HepG2 (cell line): ENCODE measurements at regions not wholly inside any gene's neighbourhood (a gene's known extent, or its start where the extent isn't known, plus 50 kb on each side); places are given as distances from the start of the nearest gene placed in this dataset.

ENCODE experiments used
- ARNT ChIP-seq: fragments of 450-650 bp; IDR thresholded peaks from 2 replicates; pipeline ENCODE4 v1.6.1; 2017
- ATF7 ChIP-seq, 2 experiments: fragments of 450-650 bp in 1 of 2; sonication (generic) in 1 of 2; formaldehyde crosslinking in 1 of 2; IDR thresholded peaks; 2 replicates each; pipeline versions ENCODE4 v1.4.0 to v1.6.1; 2016 to 2020; ENCODE audit warnings: antibody characterized with exemption in 1 of 2, mild to moderate bottlenecking in 1 of 2, missing genetic modification reagents in 1 of 2
- BHLHE40 ChIP-seq: IDR thresholded peaks from 2 replicates; pipeline ENCODE4 v1.6.1; 2011; ENCODE audit warnings: low read length, improper control_type of control experiment
- JUN ChIP-seq: sonication (generic); formaldehyde crosslinking; IDR thresholded peaks from 2 replicates; pipeline ENCODE4 v1.4.0; 2020; ENCODE audit warnings: mild to moderate bottlenecking, missing genetic modification reagents
- MYC ChIP-seq: sonication (generic); formaldehyde crosslinking; IDR thresholded peaks from 2 replicates; pipeline ENCODE4 v1.9.0; 2021; ENCODE audit warnings: missing genetic modification reagents, borderline replicate concordance
- NR2C2 ChIP-seq: sonication (generic); formaldehyde crosslinking; IDR thresholded peaks from 2 replicates; pipeline ENCODE4 v1.4.0; 2020; ENCODE audit warnings: missing genetic modification reagents, mild to moderate bottlenecking, moderate library complexity, borderline replicate concordance
- NR2F6 ChIP-seq, 2 experiments: IDR thresholded peaks; 2 replicates each; pipeline ENCODE4 v1.6.1; 2016; ENCODE audit warnings: antibody characterized with exemption in 1 of 2, mild to moderate bottlenecking in 1 of 2
- POLR2AphosphoS5 ChIP-seq: IDR thresholded peaks from 2 replicates; pipeline ENCODE4 v1.6.1; 2012; ENCODE audit warnings: low read depth, low read length
- SALL2 ChIP-seq: sonication (generic); formaldehyde crosslinking; IDR thresholded peaks from 2 replicates; pipeline ENCODE4 v1.8.1; 2023; ENCODE audit warnings: mild to moderate bottlenecking, missing genetic modification reagents, inconsistent platforms
- TOE1 ChIP-seq: sonication (generic); formaldehyde crosslinking; IDR thresholded peaks from 2 replicates; pipeline ENCODE4 v1.4.0; 2020; ENCODE audit warnings: mild to moderate bottlenecking, missing genetic modification reagents
- ZBTB7B ChIP-seq: sonication (generic); formaldehyde crosslinking; IDR thresholded peaks from 2 replicates; pipeline ENCODE4 v1.4.0; 2020; ENCODE audit warnings: missing genetic modification reagents
- TF ChIP-seq, protein P1 (sequence below): sonication (generic); formaldehyde crosslinking; IDR thresholded peaks from 2 replicates; pipeline ENCODE4 v1.4.0; 2020; ENCODE audit warnings: mild to moderate bottlenecking, missing genetic modification reagents
- TF ChIP-seq, protein P2 (sequence below): sonication (generic); formaldehyde crosslinking; IDR thresholded peaks from 2 replicates; pipeline ENCODE4 v1.4.0; 2020; ENCODE audit warnings: missing genetic modification reagents, mild to moderate bottlenecking, borderline replicate concordance
- TF ChIP-seq, protein P3 (sequence below): sonication (generic); formaldehyde crosslinking; IDR thresholded peaks from 2 replicates; pipeline ENCODE4 v1.5.0; 2020; ENCODE audit warnings: mild to moderate bottlenecking, missing genetic modification reagents, moderate library complexity

DNA sequence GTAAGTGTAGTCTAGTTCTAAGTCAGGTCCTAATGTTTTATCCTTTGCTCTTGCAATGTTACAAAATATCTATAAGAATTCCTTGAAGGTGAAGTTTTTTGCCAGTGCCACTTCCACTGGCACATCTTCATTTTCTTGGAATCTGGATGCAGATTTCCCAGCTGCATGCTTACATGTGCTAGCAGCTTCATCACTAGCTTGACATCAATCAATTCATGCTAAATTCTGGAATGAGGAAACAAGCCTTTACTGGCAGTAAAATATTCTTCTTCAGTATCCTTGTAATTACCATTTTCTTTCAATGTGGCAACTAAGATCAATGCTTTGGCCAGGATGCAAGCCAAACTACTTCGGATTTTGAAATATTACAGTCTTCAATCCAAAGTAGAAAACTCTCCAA is 200.6 kb upstream of the SIX2 start:
- TF ChIP-seq, protein P1, sequence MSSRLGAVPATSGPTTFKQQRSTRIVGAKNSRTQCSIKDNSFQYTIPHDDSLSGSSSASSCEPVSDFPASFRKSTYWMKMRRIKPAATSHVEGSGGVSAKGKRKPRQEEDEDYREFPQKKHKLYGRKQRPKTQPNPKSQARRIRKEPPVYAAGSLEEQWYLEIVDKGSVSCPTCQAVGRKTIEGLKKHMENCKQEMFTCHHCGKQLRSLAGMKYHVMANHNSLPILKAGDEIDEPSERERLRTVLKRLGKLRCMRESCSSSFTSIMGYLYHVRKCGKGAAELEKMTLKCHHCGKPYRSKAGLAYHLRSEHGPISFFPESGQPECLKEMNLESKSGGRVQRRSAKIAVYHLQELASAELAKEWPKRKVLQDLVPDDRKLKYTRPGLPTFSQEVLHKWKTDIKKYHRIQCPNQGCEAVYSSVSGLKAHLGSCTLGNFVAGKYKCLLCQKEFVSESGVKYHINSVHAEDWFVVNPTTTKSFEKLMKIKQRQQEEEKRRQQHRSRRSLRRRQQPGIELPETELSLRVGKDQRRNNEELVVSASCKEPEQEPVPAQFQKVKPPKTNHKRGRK (CRISPR knock-in tag), result no peak
- TF ChIP-seq JUN (CRISPR knock-in tag), result no peak
- TF ChIP-seq ZBTB7B, result no peak
- no peak for TF ChIP-seq NR2F6 (IDR thresholded peaks at IDR 0.05)
- TF ChIP-seq NR2F6 (CRISPR knock-in tag; IDR thresholded peaks at IDR 0.05), result no peak
- TF ChIP-seq BHLHE40, result no peak
- no peak for TF ChIP-seq POLR2AphosphoS5
- no peak for TF ChIP-seq TOE1
- TF ChIP-seq, protein P2, sequence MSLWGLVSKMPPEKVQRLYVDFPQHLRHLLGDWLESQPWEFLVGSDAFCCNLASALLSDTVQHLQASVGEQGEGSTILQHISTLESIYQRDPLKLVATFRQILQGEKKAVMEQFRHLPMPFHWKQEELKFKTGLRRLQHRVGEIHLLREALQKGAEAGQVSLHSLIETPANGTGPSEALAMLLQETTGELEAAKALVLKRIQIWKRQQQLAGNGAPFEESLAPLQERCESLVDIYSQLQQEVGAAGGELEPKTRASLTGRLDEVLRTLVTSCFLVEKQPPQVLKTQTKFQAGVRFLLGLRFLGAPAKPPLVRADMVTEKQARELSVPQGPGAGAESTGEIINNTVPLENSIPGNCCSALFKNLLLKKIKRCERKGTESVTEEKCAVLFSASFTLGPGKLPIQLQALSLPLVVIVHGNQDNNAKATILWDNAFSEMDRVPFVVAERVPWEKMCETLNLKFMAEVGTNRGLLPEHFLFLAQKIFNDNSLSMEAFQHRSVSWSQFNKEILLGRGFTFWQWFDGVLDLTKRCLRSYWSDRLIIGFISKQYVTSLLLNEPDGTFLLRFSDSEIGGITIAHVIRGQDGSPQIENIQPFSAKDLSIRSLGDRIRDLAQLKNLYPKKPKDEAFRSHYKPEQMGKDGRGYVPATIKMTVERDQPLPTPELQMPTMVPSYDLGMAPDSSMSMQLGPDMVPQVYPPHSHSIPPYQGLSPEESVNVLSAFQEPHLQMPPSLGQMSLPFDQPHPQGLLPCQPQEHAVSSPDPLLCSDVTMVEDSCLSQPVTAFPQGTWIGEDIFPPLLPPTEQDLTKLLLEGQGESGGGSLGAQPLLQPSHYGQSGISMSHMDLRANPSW, result no peak
- no peak for TF ChIP-seq ATF7 (IDR thresholded peaks at IDR 0.05)
- TF ChIP-seq ATF7 (CRISPR knock-in tag; IDR thresholded peaks at IDR 0.05), result no peak
- TF ChIP-seq, protein P3, sequence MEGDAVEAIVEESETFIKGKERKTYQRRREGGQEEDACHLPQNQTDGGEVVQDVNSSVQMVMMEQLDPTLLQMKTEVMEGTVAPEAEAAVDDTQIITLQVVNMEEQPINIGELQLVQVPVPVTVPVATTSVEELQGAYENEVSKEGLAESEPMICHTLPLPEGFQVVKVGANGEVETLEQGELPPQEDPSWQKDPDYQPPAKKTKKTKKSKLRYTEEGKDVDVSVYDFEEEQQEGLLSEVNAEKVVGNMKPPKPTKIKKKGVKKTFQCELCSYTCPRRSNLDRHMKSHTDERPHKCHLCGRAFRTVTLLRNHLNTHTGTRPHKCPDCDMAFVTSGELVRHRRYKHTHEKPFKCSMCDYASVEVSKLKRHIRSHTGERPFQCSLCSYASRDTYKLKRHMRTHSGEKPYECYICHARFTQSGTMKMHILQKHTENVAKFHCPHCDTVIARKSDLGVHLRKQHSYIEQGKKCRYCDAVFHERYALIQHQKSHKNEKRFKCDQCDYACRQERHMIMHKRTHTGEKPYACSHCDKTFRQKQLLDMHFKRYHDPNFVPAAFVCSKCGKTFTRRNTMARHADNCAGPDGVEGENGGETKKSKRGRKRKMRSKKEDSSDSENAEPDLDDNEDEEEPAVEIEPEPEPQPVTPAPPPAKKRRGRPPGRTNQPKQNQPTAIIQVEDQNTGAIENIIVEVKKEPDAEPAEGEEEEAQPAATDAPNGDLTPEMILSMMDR (CRISPR knock-in tag), result no peak
- no peak for TF ChIP-seq MYC (CRISPR knock-in tag)
- no peak for TF ChIP-seq SALL2 (CRISPR knock-in tag)
- TF ChIP-seq ARNT, result no peak
- TF ChIP-seq NR2C2 (CRISPR knock-in tag), result no peak
